ENCODE measurements at regions not wholly inside any gene's neighbourhood (a gene's known extent, or its start where the extent isn't known, plus 50 kb on each side); places are given as distances from the start of the nearest gene placed in this dataset.

DNA sequence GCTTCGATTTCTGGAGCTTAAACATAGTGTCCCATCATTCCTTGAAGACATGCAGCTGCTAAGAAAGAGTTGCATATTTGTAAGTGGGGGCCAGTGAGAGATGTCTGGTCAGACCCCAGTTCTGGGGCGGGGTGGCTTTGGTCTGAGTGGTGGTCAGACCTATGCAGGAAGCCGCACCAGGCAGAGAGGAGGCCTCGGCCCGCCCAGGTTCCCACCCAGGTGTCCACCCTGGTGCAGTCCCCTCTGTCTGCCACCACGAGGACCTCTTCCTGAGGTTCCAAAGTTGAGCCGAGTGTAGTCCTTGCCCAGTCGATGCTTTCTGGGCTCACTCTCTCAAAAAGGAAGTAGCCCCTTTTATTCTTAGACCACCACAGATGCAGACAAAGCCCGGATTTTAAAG, 122.6 kb upstream of the DLG1 start:
- no peaks in the 10 kb centered on the region for H3K79me2 ChIP-seq (ENCODE audit: insufficient read depth, low read length)
- H4K20me1 ChIP-seq (ENCODE audit: control insufficient read depth, insufficient read depth, insufficient read length) = no peaks in the 10 kb centered on the region
- no peak overlapping the region for H4K8ac ChIP-seq (replicated peaks; ENCODE audit: insufficient read length, low read depth, low read length)
- H3K14ac ChIP-seq (ENCODE audit: insufficient read depth, low read length) = no peak overlapping the region
- no peaks in the 10 kb centered on the region for H3K23me2 ChIP-seq (ENCODE audit: insufficient read length, low read depth, low read length, poor library complexity, severe bottlenecking)
- no peak overlapping the region for H2BK20ac ChIP-seq (ENCODE audit: low read depth, low read length, poor library complexity, severe bottlenecking)
- no peak overlapping the region for H2BK5ac ChIP-seq (ENCODE audit: insufficient read length, low read length)
- Mint-ChIP-seq H3K27me3 (ENCODE audit: low read depth) (peaks cover 11% of the 10 kb centered on the region), H3K9me3 (no peaks in the 10 kb centered on the region), H3K4me3 (no peak overlapping the region), H3K27ac (no peak overlapping the region), H3K4me1 (peaks cover 16% of the 10 kb centered on the region in 2 experiments), H3K36me3 (ENCODE audit: insufficient read depth in 1 of 3, low read depth in 3 of 3) (no peaks in the 10 kb centered on the region; a peak in 1 of 7 replicates)
- no peak overlapping the region for H3K4ac ChIP-seq (ENCODE audit: low read depth, low read length)
- DNase-seq = no peak
- no peak overlapping the region for H3K56ac ChIP-seq (ENCODE audit: insufficient read length, low read depth, low read length)
- no peak overlapping the region for H2BK12ac ChIP-seq (ENCODE audit: insufficient read length, low read depth, low read length)
- no peak overlapping the region for H2AFZ ChIP-seq (ENCODE audit: low read length)
- H3K4me2 ChIP-seq (ENCODE audit: insufficient read depth, insufficient read length, low read length) = no peak overlapping the region
- no peak overlapping the region for H3K9ac ChIP-seq (ENCODE audit: extremely low read depth, insufficient read length, low read length)
- no peak overlapping the region for H4K5ac ChIP-seq (ENCODE audit: insufficient read length, low read depth, low read length)
- no peaks in the 10 kb centered on the region for H3K9me3 ChIP-seq (ENCODE audit: control insufficient read depth, low read depth, low read length)
- TF ChIP-seq, protein P1, sequence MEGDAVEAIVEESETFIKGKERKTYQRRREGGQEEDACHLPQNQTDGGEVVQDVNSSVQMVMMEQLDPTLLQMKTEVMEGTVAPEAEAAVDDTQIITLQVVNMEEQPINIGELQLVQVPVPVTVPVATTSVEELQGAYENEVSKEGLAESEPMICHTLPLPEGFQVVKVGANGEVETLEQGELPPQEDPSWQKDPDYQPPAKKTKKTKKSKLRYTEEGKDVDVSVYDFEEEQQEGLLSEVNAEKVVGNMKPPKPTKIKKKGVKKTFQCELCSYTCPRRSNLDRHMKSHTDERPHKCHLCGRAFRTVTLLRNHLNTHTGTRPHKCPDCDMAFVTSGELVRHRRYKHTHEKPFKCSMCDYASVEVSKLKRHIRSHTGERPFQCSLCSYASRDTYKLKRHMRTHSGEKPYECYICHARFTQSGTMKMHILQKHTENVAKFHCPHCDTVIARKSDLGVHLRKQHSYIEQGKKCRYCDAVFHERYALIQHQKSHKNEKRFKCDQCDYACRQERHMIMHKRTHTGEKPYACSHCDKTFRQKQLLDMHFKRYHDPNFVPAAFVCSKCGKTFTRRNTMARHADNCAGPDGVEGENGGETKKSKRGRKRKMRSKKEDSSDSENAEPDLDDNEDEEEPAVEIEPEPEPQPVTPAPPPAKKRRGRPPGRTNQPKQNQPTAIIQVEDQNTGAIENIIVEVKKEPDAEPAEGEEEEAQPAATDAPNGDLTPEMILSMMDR (conservative IDR thresholded peaks at IDR 0.05) = no peak
- H2BK120ac ChIP-seq (ENCODE audit: low read depth, low read length, poor library complexity, severe bottlenecking) = no peak overlapping the region
- H3K79me1 ChIP-seq (ENCODE audit: insufficient read depth, low read depth, low read length, poor library complexity, severe bottlenecking) = no peaks in the 10 kb centered on the region
- no peak overlapping the region for H3K18ac ChIP-seq (ENCODE audit: insufficient read length, low read depth, low read length)
- no peak overlapping the region for H3T11ph ChIP-seq (ENCODE audit: low read length)
- H3K27me3 ChIP-seq (ENCODE audit: insufficient read depth, low read length) = no peaks in the 10 kb centered on the region
- H3K27ac ChIP-seq (ENCODE audit: insufficient read length, low read depth, low read length) = no peak overlapping the region
- no peak overlapping the region for H4K91ac ChIP-seq (ENCODE audit: insufficient read length, low read depth, low read length)
- no peak overlapping the region for H3K23ac ChIP-seq (ENCODE audit: insufficient read length, low read depth, low read length)
- peaks cover 7% of the 10 kb centered on the region; the same call in 1 of the 2 replicates for H3K4me1 ChIP-seq (ENCODE audit: insufficient read depth, low read length)
- H2AK5ac ChIP-seq (ENCODE audit: insufficient read length, low read length) = no peak overlapping the region
- no peak overlapping the region for H2BK15ac ChIP-seq (ENCODE audit: low read depth, low read length)
- no CpG with 5 or more reads among the region's 9 CpGs for WGBS (ENCODE audit: extremely low coverage, insufficient read length, low lambda C conversion rate)

Data from H9 (cell line).